ENCODE measurements at regions not wholly inside any gene's neighbourhood (a gene's known extent, or its start where the extent isn't known, plus 50 kb on each side); places are given as distances from the start of the nearest gene placed in this dataset.

GRCh38 chr4:122053186-122053585 is 98.9 kb upstream of the BLTP1 start:
- no peak for TF ChIP-seq EZH2 (IDR thresholded peaks at IDR 0.05; ENCODE audit: borderline replicate concordance, low read depth, low read length, poor library complexity, severe bottlenecking)
- TF ChIP-seq CTCF (conservative IDR thresholded peaks at IDR 0.05; ENCODE audit: low read depth, low read length), result no peak
